Fibroblast of skin of back (primary cell): ENCODE measurements at regions not wholly inside any gene's neighbourhood (a gene's known extent, or its start where the extent isn't known, plus 50 kb on each side); places are given as distances from the start of the nearest gene placed in this dataset.
"Not testable (repeated sequence)": the region's sequence is repeated elsewhere in the genome, so short reads cannot be mapped to it uniquely, and the experiment has no call there.

ENCODE experiments used
- DNase-seq: peaks from one replicate; pipeline ENCODE4 v3.0.0-alpha.2; 2013

- DNase-seq, result peak; percentile 31
These were observed 56.0 kb downstream of the EN1 start for GRCh38 chr2:118791483-118791882.

DNA sequence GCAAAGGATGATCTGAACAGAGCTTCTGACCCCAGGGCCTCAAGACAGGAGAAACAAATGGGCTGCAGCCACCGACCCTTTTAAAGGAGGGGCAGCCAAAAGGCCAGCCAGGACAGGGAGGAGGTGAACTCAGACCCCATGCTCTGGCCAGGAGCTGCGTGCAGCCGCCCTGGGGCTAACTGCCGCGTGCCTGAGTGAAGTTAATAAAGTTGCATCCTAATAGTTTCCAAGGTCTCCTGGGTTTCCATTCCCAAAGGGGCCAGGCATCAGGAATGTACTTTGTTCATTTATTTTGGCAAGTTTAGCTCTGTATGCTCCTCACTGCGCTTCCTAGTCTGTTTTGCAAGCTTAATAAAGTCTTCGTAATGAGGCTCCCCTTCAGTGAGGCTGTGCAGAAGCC, 60.7 kb downstream of the EN1 start:
- peak; percentile 36 for DNase-seq

- no peak for DNase-seq
These were observed 62.6 kb downstream of the EN1 start for GRCh38 chr2:118784860-118785259.

DNA sequence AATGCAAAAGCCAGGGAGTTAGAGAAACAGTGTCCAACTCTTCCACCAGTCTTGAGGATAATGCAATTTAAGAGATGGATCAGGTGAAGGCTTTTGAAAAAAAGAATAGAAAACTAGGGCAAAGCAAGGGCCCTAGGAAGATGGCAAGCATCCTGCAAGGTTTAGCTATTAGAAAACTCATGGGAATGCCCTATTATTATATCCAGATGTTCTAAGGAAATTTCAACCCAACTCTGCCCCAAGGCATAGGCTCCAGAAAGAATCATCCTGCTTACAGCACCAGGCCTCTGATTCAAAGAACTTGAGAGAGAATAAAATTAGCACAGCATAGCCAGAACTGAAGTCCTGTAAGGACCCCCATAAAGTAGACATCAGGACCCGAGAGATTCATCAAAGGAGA, 68.1 kb downstream of the EN1 start:
- DNase-seq, result no peak

- DNase-seq, result peak; percentile 62
These were observed 72.9 kb downstream of the EN1 start for GRCh38 chr2:118774458-118775133.

DNA sequence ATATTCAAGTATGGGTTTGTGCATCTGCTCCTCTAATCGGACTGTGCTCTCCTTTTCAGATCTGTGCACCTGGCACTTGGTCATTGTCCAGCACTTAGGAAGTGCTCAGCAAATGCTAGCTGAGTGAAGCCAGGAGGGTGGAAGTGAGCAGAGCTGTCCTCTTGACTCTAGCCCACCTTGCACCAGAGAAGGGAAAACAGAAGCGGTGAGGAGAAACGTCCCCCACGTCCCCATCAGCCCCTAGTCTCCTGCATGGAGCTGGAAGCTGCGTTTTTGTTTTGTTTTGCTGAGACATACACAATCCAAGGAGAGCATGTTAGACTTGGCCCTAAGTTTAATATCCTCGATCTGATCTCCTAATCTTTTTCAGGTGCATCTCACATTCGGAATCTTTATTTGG, 73.6 kb downstream of the EN1 start:
- no peak for DNase-seq

- DNase-seq, result no peak
These were observed 74.8 kb downstream of the EN1 start for GRCh38 chr2:118772487-118773200.

DNA sequence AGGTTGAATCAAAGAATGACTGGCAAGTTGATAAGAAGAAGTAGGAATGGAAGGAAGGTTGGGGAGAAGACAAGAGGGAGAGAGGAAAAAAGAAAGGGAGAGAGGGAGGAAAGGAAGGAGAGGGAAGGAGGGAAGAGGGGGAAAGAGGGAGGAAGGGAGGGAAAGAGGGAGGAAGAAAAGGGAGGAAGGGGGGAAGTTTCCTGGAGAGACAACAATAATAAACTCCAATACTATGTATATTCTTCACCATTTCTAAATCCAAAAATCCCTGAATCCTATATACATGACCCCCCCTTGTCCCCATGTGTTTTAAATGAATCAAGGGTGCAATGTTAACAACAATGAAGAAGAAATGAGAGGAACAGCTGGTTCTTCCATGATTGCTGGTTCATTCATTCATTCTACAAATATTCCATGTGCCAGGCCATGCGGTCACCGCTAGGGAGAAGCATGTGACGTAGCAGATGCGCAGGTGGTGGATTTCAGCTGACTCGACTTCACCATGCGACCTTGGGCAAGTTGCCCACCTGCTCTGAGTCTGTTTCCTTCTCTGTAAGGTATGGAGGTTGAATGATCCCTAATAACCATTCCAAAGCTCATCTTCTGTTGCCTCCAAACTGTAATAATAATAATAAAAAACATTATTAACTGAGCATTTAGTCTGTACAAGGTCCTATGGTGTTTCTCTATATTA, 77.6 kb downstream of the EN1 start:
- no peak for DNase-seq

DNA sequence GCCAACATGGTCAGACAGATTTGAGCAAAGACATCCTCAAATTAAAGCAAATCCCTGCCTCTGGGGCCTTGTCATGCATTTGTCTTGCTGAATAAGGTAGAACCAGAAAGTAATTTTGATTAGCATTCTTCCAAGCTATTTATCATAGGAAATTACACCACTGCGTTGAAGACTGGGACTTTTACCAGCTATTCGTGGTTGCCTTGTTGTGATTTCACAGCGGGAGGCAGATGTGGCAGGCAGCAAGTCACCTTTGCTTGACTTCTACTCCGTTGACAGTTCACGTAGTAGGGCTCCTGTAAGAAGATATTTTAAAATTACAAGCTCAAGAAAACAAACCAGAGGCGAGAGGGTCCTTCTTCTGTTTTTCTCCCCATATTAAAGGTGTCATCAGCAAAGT, 80.6 kb downstream of the EN1 start:
- peak; percentile 36 for DNase-seq

DNA sequence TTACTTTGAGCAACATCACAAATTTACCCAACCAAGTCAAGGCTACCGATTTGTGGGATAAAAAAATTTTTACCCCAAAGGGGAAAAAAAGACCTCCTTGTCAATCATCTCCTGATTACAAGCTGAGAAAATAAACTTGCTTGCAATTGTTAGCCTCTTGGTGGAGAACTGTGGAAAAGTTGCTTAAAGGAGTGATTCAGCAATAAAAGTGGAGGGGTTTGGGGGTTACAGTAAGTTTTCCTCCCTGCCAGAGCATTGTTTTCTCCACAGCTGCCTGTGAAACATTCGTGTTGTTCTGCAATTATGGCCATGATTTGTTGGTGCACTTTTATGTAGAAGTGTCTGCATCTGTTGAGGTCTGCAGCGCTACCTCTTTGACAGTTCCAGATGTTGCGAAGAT, 82.6 kb downstream of the EN1 start:
- no peak for DNase-seq

GRCh38 chr2:118763797-118764196, 83.7 kb downstream of the EN1 start:
- DNase-seq, result peak; percentile 71

GRCh38 chr2:118762290-118762689, 85.2 kb downstream of the EN1 start:
- DNase-seq, result no peak

GRCh38 chr2:118761771-118762170, 85.7 kb downstream of the EN1 start:
- DNase-seq, result no peak

- no peak for DNase-seq
These were observed 91.5 kb downstream of the EN1 start for GRCh38 chr2:118755901-118756300.

DNA sequence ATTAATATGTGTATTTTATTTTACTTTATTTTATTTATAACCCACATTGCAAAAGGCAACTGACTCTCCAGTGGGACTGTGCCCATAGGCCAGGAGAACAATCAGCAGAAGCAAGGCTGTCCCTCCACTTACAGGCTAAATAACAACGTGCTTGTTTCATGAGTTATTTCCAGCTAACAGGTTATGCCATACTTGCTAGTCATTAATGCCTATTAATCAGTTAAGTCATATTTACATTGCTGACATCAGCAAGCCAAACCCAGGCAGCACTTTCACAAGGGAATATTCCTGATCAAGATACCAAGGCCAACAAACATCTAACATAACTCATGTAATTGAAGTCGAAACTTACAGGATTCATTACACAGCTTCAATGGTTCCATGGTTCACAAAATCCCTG, 92.1 kb downstream of the EN1 start:
- no peak for DNase-seq

- DNase-seq, result no peak
These were observed 94.6 kb downstream of the EN1 start for GRCh38 chr2:118752762-118753429.

DNA sequence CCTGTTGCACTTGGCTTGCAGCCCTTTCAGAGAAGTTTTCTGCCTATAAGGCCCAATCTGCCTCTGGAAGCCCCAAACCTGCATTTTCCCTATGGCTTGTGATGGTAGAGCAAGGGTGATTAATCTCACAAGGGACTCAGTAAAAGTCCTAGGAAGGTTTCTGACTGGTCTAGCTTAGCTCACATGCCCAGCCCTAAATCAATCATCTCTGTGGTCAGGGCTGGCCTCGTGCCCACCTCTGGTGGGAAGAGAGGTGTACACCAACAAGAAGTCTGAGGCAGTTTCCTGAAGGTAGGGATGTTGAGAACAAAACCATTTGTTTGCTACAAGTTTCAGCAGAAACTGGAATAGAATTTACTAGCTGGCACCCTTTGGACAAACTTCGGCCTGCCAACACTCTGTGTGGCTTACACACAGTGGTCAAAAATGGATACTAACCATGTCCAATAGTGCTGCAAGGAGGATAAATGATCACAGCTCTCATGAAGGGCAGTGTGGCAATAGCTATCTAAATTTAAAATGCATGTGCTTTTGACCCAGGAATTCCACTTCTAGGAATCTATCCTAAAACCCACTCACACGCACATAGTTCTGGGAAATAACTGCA, 96.4 kb downstream of the EN1 start:
- no peak for DNase-seq

GRCh38 chr2:118748245-118748885, 99.1 kb downstream of the EN1 start:
- no peak for DNase-seq

- DNase-seq, result no peak
These were observed 99.8 kb downstream of the EN1 start for GRCh38 chr2:118747637-118748036.

GRCh38 chr2:118747066-118747465, 100.4 kb downstream of the EN1 start:
- DNase-seq, result no peak

DNA sequence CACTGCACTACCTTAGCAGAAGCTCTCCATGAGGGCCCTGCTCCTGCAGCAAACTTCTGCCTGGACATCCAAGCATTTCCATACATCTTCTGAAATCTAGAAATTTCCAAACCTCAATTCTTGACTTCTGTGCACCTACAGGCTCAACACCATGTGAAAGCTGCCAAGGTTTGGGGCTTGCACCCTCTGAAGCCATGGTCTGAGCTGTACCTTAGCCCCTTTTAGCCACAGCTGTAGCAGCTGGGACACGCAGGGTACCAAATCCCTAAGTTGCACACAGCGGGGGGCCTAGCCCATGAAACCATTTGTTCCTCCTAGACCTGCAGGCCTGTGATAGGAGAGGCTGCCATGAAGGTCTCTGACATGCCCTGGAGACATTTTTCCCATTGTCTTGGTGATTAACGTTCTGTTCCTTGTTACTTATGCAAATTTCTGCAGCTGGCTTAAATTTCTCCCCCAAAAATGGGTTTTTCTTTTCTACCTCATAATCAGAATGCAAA, 102.7 kb downstream of the EN1 start:
- DNase-seq, result not testable (repeated sequence)
